GM19395 (cell line): ENCODE measurements at regions not wholly inside any gene's neighbourhood (a gene's known extent, or its start where the extent isn't known, plus 50 kb on each side); places are given as distances from the start of the nearest gene placed in this dataset.

ENCODE experiments used
- ATAC-seq: cut with Tn5 transposase; IDR thresholded peaks from one replicate; pipeline ENCODE4 v1.9.1; 2021; ENCODE audit warnings: mild to moderate bottlenecking, moderate library complexity; ENCODE audit not compliant: unreplicated experiment

DNA sequence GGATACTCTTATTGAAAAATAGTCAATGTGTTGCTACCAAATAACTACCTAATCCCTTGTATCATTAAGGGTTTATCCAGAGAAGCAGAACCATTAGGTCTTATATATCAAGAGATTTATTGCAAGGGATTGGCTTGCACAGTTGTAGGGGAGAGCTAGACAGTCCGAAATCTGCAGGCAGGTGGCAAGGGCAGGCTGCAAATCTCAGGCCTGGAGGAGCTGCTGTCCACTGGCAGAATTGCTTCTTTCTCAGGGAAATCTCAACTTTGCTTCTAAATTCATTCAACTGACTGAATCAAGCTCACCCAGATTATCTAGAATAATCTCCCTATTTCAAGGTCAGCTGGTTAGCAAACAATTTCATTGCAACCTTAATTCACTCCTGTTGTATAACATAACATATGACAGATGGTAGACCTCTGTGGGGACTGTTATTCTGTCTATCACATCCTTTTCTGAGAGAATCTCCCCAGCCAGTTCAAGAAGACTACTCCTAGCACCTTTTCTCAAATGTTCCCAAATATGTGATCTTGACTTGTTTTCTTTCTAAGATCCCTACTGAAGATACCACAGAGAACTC lies 194.2 kb downstream of the NHLRC3 start:
- no peak for ATAC-seq

DNA sequence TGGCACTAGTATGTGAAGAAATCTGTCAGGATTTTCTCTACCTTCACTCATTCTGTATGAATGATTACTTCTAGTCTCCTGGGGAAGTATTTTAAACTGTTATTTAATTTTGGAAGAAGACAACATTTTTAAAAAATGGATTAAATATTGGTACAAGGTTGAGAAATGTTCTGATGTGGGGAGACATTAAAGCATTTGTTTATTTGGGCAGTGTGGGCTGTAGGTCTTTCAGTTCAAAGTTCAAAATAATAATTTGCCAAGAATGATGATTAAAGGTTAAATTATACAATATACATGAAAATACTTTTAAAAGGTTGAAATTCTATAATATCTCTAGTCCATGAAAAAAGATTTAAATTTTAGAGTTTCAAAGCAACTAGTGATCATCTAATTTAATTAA lies 194.7 kb downstream of the NHLRC3 start:
- no peak for ATAC-seq

DNA sequence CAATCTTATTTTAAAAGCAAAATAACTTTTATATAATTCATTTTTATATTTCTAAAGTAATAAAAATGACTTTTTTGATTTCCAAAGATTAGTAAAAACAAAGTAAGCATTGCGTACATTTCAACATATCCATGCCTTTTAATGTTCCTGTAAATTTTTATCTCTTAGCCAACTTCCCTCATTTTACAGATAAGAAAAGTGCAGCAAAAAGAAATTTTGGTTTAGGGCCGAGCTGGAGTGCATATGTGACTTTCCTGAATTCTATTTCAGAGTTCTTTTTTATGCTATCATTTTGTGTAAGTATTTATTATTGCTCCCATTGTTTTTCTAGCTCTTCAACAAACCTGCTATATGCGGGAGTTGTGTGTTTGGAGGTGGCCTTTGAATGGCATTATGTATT lies 195.3 kb downstream of the NHLRC3 start:
- ATAC-seq = no peak

DNA sequence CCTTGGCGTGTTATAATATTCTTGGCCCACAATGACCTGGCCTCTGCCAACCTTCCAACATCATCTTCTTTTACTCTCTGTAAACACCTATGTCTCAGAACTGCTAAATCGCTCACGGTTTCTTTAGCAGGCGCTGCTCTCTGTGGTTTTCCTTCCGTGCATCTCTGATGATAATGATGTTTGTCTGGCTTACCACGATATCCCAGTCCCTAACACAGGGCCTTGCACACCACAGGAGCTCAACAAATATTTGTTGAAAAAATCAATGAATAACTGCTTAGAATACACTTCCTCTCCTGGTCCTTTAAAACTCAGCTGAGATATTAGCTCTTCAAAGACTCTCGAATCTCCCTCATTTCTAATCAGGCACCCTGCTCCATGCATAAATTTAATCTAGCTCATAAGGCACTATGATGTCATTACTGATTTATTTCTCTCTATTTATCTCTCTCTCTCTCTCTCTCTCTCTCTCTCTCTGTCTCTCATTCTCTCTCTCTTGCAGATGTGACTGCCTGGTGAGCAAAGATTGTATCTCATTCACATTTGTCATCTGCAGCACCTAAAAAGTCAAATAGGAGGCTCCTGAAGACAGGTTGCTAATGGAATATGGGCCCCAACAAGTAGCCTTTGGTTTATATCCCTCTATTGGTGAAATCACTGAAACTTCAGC lies 206.4 kb downstream of the NHLRC3 start:
- ATAC-seq = no peak

DNA sequence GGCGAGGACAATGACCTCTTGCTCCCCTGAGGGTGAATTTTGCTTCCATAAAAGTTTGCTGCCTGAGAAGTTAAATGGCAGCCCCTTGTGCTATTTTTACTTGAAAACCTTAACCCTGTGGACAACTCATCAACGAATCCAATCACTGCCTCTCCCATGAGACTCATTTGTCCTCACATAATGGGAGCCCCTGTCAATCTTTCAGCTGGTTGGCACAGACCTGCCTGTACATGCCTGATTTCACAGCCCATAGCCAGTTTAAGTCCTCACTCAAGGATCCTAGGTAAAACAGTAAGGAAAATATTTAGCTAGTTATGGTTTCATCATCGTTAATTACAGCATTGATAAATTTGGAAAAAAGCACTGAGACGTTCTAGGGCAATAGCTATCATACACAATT lies 207.4 kb downstream of the NHLRC3 start:
- no peak for ATAC-seq

DNA sequence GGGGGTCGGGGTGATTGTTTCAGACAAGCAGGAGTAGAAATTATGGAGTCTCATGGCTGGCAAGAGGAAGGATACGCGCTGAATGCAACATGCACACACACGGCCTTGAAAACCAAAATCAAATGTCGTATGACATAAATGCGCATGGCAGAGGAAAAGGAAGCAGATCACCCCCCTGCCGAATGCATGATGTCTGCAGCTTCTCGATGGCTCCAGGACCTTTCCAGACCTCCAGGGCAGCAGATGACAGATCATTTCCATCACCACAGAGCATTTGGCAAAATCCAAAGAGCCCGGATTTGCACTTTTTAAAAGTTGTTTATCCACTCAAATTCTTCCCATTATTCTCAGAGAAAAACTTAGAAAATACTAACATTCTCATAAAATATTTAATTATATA lies 211.7 kb downstream of the NHLRC3 start:
- no peak for ATAC-seq

DNA sequence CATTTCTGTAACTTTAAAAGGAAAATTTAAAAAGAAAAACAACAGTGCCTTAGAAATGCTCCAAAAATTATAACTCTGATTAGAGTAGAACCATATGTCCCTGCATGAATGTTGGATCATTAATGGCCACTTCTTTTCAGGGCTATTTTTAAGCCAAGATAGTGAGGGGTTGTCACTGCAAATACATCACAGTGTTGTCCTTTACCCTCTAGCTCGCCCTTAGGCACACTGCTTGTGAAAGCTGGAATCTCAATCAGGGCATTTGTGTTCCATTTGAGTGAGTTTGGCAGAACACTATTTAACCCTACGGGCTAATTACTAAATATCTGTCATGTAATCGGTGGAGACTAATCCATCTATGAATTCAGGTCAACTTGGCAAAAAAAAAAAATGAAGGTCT lies 212.2 kb downstream of the NHLRC3 start:
- ATAC-seq = no peak

DNA sequence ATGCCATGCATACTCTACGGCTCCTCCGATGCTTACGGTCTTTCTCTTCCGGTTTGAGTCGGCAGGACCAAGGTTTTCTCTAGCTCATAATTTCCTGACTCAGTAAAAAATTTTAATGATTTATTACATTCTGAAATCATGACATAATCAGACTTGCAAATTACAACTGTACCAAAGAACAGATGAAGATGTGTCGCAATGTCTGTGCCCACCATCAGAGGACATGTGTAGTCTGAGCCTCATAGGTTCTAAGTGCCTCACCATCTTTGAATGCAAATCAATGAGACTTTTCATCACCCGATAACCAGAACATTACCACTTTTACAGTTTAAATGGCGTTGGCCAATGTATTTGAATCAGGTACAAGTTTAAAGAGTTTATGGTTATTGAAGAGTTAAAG lies 213.1 kb downstream of the NHLRC3 start:
- ATAC-seq = no peak

DNA sequence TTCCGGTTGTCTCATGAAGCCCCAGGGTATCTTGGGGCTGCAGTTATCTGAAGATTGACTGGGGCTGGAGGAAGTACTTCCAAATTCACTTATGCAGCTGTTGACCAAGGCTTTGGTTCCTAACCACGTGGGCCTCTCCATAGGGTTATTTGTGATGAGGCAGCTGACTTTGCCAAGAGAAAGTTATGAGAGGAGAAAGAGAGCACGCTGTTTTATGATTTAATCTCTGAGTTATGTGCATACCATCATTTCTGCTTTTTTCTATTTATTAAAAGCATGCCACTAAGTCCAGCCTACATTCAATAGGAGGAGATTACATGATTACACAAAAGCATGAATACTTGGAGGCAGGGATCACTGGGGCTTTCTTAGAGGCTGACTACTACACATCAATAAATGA lies 215.5 kb downstream of the NHLRC3 start:
- ATAC-seq = no peak

DNA sequence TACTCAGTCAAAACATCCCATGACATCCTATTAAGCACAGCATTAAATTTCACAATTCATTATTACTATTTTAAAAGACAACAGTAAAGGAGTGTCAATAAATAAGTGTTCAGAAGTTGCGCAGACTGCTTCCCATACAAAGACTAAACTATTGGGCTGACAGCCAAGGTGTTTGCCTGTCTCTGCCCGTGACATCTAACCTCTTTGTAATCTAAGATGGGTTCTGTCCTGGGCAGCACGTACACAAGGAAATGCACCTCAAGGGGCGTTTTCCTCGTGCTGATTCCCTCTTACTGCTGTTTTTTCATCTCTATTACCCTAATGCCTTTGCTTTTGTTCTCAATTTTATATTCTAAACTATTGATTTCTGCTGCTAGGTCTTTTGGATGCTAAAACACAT lies 216.3 kb downstream of the NHLRC3 start:
- no peak for ATAC-seq

DNA sequence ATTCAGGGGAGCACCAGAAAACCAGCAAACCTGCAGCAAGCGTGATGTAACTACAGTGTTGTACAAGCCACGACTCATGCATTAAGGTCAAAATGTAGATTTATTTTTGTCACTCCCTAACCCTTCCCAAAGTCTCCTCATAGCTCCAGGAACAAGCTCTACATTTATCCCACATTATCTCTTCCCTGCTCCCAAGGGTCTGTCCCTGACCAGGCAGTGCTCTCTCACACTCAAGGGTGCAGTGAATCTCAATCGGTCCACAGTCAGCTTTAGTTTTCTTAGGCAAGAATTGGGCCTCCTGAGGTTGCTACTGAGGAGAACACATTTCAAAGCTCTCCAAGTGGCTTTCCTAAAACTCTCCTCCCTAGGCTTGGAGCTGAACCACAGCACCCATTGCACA lies 219.4 kb downstream of the NHLRC3 start:
- no peak for ATAC-seq

DNA sequence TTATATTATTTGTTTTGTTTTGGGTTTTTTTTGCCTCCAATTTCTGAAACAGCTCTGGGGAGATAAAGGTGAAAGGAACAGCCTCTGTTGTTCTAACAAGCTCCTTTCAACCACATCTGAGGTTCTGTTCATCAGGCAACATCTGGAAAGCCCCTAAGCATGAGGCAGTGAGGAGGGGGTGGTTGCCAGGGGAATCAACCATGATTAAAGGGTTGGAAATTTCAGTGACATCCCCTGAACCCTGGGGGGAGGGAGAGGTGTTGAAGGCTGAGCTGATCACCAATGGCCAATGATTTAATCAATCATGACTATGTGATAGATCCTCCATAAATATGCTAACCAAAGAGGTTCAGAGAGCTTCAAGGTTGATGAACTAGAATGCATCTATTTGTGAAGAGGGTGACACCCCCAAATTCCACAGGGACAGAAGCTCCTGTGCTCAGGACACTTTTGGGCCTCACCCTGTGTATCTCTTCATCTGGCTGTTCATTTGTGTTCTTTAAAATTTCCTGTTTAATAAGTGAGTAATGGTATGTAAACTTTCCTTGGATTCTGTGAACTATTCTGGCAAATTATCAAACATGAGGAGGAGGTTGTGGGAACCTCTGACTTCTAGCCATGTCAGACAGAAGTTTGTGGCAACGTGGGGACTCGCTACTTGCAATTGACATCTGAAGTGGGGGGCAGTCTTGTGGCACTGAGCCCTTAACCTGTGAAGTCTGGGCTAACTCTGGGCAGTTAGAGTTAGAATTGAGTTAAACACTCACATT lies 221.3 kb downstream of the NHLRC3 start:
- no peak for ATAC-seq

DNA sequence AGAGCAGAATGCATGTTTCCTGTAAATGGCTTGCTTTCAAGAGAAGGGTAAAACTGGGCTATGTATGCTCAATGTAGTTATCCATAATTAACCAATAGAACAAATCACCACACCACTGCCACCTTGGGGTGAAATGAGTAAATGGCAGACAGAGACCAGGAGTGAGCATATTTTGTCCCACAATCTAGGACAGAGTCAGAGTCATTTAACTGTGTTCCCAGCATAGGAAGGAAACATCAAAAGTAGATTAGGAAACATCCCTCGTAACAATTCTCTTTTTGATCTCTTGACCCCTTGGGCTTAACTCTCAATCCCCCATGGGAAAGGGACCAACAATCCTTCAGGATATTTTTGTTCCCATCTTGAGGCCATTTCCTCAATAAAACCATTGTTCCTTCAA lies 224.8 kb downstream of the NHLRC3 start:
- peak; percentile 90 for ATAC-seq

DNA sequence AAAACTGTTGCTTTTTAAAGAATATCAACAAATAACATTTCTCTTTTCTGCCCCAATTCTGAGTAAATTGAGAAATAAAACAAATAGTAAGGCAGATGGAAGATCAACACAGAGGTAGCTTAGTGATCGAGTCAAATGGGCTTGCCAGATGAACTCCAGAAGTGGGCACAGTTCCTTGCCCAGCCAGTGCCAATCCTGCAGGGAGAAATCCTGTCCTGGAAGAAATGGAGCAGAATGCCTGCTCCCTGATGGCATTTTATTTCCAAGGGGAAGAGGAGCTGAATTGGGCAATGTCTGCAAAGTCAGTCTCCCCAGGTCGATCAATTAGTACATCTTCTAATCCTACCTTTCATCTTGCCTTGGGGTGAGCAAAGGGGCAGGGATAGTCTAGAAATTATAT lies 225.3 kb downstream of the NHLRC3 start:
- no peak for ATAC-seq

DNA sequence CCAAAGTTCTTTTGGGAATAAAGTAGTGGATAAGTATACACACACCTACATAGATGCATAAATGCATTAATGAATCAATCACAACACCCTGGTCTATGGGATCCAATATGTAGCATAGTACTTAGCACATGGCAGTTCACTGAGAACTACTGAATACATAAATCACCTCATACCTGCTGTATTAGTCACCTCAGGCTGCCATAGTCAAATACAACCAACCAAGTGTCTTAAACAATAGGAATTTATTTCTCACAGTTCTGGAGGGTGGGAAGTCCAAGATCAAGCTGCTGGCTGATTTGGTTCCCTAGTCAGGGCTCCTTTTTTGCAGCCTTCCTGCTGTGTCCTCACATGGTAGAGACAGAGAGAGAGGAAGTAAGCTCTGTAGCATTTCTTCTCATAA lies 228.2 kb downstream of the NHLRC3 start:
- ATAC-seq = no peak

DNA sequence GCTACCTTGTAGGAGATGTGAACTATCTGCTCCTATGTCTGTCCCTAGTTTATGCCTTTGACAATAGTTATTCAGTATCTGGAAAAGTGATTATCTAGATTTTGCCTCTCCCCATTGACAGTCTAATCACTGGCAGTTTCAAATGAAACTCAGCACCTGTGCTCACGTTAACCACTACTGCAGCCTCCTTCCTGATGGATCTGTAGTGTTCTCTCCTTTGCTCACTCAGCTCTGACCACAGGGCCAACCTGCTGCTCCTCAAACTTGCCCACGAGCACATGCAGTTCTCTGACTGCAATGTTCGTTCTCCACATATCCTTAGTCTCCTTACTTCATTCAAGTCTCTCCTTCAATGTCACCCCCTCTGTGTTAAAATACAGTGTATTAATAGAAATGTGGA lies 230.1 kb downstream of the NHLRC3 start:
- no peak for ATAC-seq

DNA sequence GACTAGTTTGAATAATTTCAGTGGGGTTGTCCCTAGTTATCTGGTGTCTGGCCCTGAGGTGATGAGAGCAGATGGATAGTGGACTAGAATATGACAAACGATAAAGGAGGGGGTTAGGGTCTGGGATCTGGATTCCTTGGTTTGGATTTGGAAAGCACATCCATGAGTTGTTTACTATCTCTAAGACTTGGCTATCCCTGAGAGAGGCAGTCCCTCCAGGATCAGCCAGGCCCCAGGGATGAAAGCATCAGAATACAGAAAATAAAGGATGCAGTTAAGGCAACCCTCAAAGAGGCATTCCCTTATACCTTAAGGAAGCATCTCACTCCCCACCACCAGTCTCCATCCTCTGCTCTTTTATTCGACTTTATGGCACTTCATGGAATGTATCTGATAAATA lies 230.7 kb downstream of the NHLRC3 start:
- ATAC-seq = no peak

DNA sequence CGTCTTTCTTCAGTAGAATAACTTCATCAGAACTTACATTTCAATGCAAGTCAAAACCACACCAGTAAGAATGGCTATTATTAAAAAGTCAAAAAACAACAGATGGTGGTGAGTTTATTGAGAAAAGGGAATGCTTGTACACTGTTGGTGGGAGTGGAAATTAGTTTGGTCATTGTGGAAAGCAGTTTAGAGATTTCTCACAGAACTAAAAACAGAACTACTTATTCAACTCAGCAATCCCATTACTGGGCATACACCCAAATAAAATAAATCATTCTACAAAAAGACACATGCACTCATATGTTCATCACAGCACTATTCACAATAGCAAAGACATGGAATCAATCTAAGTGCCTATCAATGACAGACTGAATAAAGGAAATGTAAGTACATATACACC lies 231.2 kb downstream of the NHLRC3 start:
- no peak for ATAC-seq

DNA sequence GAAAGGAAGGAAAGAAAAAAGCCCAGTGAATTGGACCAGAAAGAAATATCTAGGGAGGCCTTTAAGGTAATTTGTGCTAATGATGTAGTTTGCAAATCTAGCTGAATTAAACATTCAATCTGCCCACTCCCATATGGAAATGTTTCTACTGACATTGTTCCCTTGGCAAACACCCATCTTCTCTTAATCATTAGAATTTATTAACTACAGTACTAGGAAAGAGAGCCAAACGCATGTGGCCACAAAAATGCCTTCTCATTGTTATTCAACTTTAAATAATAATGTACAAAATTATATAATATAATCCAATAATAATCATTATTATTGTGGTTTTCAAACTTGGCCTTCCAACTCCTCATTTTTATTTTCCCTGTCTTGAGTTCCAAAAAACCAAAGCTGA lies 234.7 kb downstream of the NHLRC3 start:
- no peak for ATAC-seq

DNA sequence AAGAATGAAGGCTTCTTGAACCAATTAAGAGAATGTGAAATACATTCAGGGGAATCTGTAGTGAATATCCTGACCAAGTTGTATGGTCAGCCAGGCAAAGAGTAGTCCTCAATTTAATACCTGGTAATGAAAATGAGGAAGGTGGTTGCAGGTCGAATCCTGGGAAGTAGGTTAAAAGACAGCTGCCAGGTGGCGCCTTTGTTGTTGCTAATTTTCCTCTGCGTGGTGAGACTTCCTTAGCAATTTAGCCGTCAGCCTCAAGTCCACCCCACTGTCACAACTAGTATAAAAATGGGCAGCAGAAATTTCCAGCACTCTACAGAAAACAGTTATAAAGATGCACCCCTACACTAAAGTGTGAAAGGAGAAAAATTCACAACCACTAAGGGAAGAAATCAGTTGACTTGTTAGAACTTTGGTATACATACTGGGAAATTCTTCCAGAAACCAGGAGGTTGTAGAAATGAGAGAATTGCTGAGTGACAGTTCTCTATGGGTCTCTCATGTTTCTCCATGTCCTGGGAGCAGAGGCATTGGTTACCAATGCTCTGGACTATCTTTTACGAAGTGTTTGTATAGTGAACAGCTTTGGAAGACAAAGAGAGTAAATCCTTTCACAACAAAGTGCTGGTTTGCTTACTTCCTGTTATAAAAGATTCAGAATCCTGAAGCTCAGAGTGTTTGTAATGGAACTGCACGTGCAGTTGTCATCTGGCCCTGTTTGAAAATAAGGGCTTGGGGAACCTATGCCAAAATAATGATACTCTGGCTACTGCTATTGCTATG lies 235.9 kb downstream of the NHLRC3 start:
- ATAC-seq = no peak

DNA sequence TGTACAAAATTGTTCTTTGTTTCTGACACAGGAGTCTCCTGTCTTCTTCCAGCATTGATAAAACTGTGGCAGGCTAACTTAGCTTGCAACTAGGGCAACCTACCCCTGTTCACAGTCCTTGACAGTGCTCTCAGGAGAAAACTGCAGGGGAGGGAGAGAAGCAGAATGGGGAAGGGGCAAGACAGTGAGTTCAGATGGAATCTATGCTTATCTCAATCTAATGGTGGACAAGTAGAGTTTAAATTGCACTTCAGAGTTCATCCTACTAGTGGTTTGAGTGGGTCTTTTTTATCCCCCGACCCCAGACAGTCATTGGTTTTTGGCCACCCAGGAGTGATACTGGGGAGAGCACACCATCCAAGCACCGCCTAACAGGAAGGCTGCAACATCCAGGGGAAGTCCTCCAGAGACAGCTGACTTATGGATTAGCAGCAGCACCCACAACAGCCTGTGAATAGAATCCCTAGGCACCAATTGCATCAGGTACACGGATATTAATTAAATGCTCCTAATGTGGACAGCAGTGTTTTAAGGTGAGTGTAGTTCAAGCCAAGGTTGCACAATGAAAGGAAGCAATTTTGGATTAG lies 236.6 kb downstream of the NHLRC3 start:
- ATAC-seq = no peak
